NCI-H2171 (cell line): ENCODE measurements at regions not wholly inside any gene's neighbourhood (a gene's known extent, or its start where the extent isn't known, plus 50 kb on each side); places are given as distances from the start of the nearest gene placed in this dataset.
"Not testable (repeated sequence)": the region's sequence is repeated elsewhere in the genome, so short reads cannot be mapped to it uniquely, and the experiment has no call there.

ENCODE experiments used
- DNase-seq: peaks from one replicate; lab custom pipeline; 2025; lab: John Stamatoyannopoulos, UW

- no peak for DNase-seq
These were observed 51.7 kb downstream of the UBE2NL start for GRCh38 chrX:143935601-143936000.

- no peak for DNase-seq
These were observed 56.2 kb downstream of the UBE2NL start for GRCh38 chrX:143940119-143940518.

- no peak for DNase-seq
These were observed 61.3 kb downstream of the UBE2NL start for GRCh38 chrX:143945171-143945570.

GRCh38 chrX:143964549-143964948, 80.7 kb downstream of the UBE2NL start:
- DNase-seq, result no peak

- no peak for DNase-seq
These were observed 104.5 kb downstream of the UBE2NL start for GRCh38 chrX:143988356-143988755.

GRCh38 chrX:143994206-143994605, 110.3 kb downstream of the UBE2NL start:
- DNase-seq, result no peak

GRCh38 chrX:143998261-143998660, 114.4 kb downstream of the UBE2NL start:
- DNase-seq, result no peak

GRCh38 chrX:144006811-144007210, 122.9 kb downstream of the UBE2NL start:
- DNase-seq, result no peak

- DNase-seq, result no peak
These were observed 156.9 kb downstream of the UBE2NL start for GRCh38 chrX:144040793-144041192.

- DNase-seq, result no peak
These were observed 158.4 kb downstream of the UBE2NL start for GRCh38 chrX:144042271-144042670.

- DNase-seq, result no peak
These were observed 191.6 kb downstream of the UBE2NL start for GRCh38 chrX:144075432-144075831.

- not testable (repeated sequence) for DNase-seq
These were observed 198.4 kb downstream of the UBE2NL start for GRCh38 chrX:144082237-144082636.

- not testable (repeated sequence) for DNase-seq
These were observed 205.8 kb downstream of the UBE2NL start for GRCh38 chrX:144089674-144090073.

GRCh38 chrX:144092116-144092515, 208.2 kb downstream of the UBE2NL start:
- not testable (repeated sequence) for DNase-seq

- not testable (repeated sequence) for DNase-seq
These were observed 235.6 kb downstream of the UBE2NL start for GRCh38 chrX:144119490-144119889.

GRCh38 chrX:144121566-144121965, 237.7 kb downstream of the UBE2NL start:
- not testable (repeated sequence) for DNase-seq

GRCh38 chrX:144127570-144128169, 243.8 kb downstream of the UBE2NL start:
- not testable (repeated sequence) for DNase-seq

GRCh38 chrX:144129511-144129910, 245.6 kb downstream of the UBE2NL start:
- DNase-seq, result not testable (repeated sequence)

GRCh38 chrX:144130507-144130906, 246.6 kb downstream of the UBE2NL start:
- not testable (repeated sequence) for DNase-seq

GRCh38 chrX:144131080-144131479, 247.2 kb downstream of the UBE2NL start:
- DNase-seq, result not testable (repeated sequence)

- not testable (repeated sequence) for DNase-seq
These were observed 250.7 kb downstream of the UBE2NL start for GRCh38 chrX:144134448-144135119.

GRCh38 chrX:144154474-144154873, 270.6 kb downstream of the UBE2NL start:
- DNase-seq, result not testable (repeated sequence)

- DNase-seq, result not testable (repeated sequence)
These were observed 301.3 kb downstream of the UBE2NL start for GRCh38 chrX:144185197-144185596.

- not testable (repeated sequence) for DNase-seq
These were observed 304.6 kb downstream of the UBE2NL start for GRCh38 chrX:144188489-144188888.
